Uterus (tissue), 3 donors: ENCODE measurements at regions not wholly inside any gene's neighbourhood (a gene's known extent, or its start where the extent isn't known, plus 50 kb on each side); places are given as distances from the start of the nearest gene placed in this dataset.

Experiments used
- DNase-seq, 2 donors: peaks; one replicate each; pipeline ENCODE4 v3.0.0-alpha.2; 2019 to 2020
- H3K27ac ChIP-seq, 2 donors: fragments of 200-600 bp; sonication (generic); 1 replicate in 1 of 2; 2 replicates in 1 of 2; pipeline ENCODE4 v1.5.1; 2016 to 2018
- H3K27me3 ChIP-seq, 2 donors: fragments of 200-600 bp; sonication (generic); one replicate each; pipeline ENCODE4 v1.5.1; 2018 to 2019; ENCODE audit warnings: control low read depth in 1 of 2
- H3K36me3 ChIP-seq, 2 donors: fragments of 200-600 bp; sonication (generic); one replicate each; pipeline ENCODE4 v1.5.1; 2019; ENCODE audit warnings: control low read depth in 1 of 2
- H3K4me1 ChIP-seq, 2 donors: fragments of 200-600 bp; sonication (generic); one replicate each; pipeline ENCODE4 v1.5.1; 2018 to 2019; ENCODE audit warnings: control low read depth in 1 of 2
- H3K4me3 ChIP-seq, 2 donors: fragments of 200-600 bp; sonication (generic); 1 replicate in 1 of 2; 2 replicates in 1 of 2; pipeline ENCODE4 v1.5.1; 2018 to 2019; ENCODE audit warnings: mild to moderate bottlenecking in 1 of 2
- H3K9me3 ChIP-seq, 2 donors: fragments of 200-600 bp; sonication (generic); one replicate each; pipeline ENCODE4 v1.5.1; 2019; ENCODE audit warnings: control low read depth in 1 of 2
- CTCF ChIP-seq, 4 experiments: fragments of 200-600 bp in 2 of 4; fragments of 450-650 bp in 2 of 4; sonication (generic) in 2 of 4; IDR thresholded peaks; one replicate each; pipeline ENCODE4 v1.5.1; 2016 to 2019; ENCODE audit warnings: antibody characterized with exemption in 4 of 4, mild to moderate bottlenecking in 2 of 4, moderate library complexity in 1 of 4
- POLR2A ChIP-seq, 2 donors: fragments of 450-650 bp; IDR thresholded peaks; one replicate each; pipeline ENCODE4 v1.6.1; 2016; ENCODE audit warnings: antibody characterized with exemption in 2 of 2, mild to moderate bottlenecking in 1 of 2, moderate library complexity in 1 of 2
- intact Hi-C: fragments of 100-400 bp; cut with DNase I; formaldehyde crosslinking; loops from one replicate; pipeline ENCODE4 v1.15.1; 2023; ENCODE audit warnings: low total_unique reads
- donor health status: DM: yes; HTN: yes; CAD: no.

- intact Hi-C loops = no loop called here
- TF ChIP-seq POLR2A (IDR thresholded peaks at IDR 0.05) (no peak), CTCF (IDR thresholded peaks at IDR 0.05) (no peak)
- no peak for DNase-seq
- no peak overlapping the region for H3K27ac ChIP-seq
- no peaks in the 10 kb centered on the region for H3K4me1 ChIP-seq
- H3K9me3 ChIP-seq = no peaks in the 10 kb centered on the region
- H3K4me3 ChIP-seq = no peak overlapping the region
- no peaks in the 10 kb centered on the region for H3K27me3 ChIP-seq
- H3K36me3 ChIP-seq = no peaks in the 10 kb centered on the region
Measured at GRCh38 chr7:121541457-121541856, 145.3 kb upstream of the FAM3C start.

GRCh38 chr7:121540138-121540537 is 144.0 kb upstream of the FAM3C start:
- intact Hi-C loops = no loop called here

DNA sequence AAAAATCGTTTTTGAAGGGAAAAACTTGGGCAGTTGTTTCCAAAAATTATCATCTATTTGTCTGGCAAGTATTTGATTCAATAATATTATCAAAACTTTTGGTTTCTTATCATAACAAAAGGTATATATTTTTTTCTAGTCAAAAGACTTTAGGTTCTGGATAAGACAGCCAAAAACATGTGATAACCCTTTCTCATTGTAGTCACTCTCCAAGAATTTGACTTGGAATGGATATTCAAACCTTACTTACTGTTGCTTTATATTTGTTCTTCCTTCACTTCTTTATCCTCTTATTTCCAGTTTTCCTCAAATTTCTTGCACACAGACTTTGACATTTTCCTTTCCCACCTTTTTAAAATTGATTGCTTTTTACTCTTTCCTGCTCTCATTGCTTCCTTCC is 140.9 kb upstream of the FAM3C start:
- intact Hi-C loops = no loop called here
- Histone ChIP-seq H3K27me3 (no peaks in the 10 kb centered on the region), H3K9me3 (no peaks in the 10 kb centered on the region), H3K4me1 (no peaks in the 10 kb centered on the region), H3K27ac (no peak overlapping the region), H3K36me3 (no peaks in the 10 kb centered on the region), H3K4me3 (no peak overlapping the region)
- TF ChIP-seq POLR2A (IDR thresholded peaks at IDR 0.05) = no peak
- no peak for TF ChIP-seq CTCF (IDR thresholded peaks at IDR 0.05)
- no peak for DNase-seq

More at GRCh38 chr7:121540138-121540537, 144.0 kb upstream of the FAM3C start:
- DNase-seq = no peak
- no peak overlapping the region for H3K27ac ChIP-seq
- H3K4me3 ChIP-seq = no peak overlapping the region
- no peak for TF ChIP-seq CTCF (IDR thresholded peaks at IDR 0.05)
- no peaks in the 10 kb centered on the region for H3K36me3 ChIP-seq
- H3K27me3 ChIP-seq = no peaks in the 10 kb centered on the region
- no peaks in the 10 kb centered on the region for H3K9me3 ChIP-seq
- H3K4me1 ChIP-seq = no peaks in the 10 kb centered on the region

DNA sequence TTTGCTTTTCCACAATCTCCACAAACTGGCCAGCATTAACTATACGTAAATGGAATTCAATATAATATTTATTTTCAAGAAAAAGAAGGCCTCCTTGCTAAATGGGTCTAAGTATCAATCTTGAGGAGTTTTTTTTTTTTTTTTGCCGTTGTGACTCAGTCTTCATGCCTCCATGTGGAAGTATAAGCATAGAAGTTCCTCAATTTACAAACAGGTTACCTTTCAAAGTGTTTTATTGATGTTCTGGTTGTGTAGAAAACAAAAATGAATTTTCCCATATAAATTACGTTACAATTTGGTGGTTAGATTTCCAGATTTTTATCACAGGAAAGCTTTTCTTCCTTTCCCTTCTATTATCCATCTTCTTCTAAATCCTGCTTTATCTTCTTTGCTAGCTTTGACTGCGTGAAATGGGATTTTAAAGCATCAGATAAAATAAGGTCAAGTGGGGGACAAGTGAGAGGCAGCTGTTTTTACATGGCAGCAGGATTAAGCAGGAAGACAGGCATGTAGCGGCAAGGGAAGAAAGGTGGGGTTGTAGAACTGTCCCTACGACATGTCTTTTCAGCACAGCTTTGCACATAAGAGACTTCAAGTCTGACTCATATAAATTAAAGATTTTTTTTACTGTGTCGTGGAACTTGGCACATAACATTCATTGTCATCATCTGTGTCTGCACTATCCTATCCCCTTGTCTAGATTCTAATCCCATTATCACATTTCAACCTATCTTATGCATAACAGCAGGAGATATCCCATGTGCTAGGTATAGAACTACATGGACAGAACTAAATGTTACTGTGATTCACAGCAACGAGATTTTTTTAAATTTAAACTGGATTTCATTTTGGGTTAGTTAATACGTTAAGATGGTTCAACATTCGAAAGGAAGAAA is 135.3 kb upstream of the FAM3C start:
- DNase-seq = no peak
- Histone ChIP-seq H3K4me1 (no peaks in the 10 kb centered on the region), H3K4me3 (no peak overlapping the region), H3K27me3 (no peaks in the 10 kb centered on the region), H3K27ac (no peak overlapping the region), H3K9me3 (no peaks in the 10 kb centered on the region), H3K36me3 (no peaks in the 10 kb centered on the region)
- TF ChIP-seq POLR2A (IDR thresholded peaks at IDR 0.05) (no peak), CTCF (IDR thresholded peaks at IDR 0.05) (no peak)
- intact Hi-C loops = no loop called here

DNA sequence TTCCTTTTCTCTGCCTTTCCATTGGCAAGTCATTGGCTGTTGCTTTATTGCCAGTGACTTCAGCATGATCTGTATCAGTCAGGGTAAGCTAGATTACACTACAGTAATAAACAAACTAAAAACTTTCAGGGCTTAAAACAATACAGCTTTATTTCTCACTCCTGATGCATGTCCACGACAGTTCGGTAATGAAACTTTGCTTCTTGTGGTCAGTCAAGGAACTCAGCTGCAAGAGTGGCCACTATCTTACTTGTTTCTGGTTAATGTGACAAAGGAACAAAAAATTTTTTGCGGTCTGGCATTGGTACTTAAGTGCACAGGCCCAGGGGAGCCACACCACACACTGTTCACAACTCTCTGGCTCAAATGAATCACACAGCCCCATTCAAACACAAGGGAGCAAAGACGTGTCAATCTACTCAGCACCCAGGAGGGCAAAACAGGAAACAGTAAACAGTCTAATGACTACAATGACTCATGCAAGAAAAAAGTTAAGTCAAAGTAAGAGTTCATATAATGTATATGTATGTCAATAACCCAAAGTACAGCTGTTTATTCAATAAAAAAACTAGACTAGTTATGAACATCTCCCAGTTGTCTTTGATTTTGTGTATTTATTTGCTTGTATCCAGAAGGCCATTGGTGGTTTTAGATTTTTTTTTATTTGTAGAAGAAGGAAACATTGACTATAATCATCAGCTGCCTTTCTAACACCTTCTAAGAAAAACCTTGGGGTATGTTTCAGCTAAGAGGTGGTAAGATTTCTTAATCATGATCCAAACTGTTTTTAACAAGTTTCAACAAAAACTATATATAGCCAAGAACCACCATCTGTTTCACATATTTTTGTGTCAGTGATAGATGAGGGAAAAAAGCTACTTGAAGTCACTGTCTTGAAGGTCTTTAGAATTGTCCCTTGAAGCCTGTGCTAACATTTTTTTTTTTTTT is 134.4 kb upstream of the FAM3C start:
- Histone ChIP-seq H3K27me3 (no peaks in the 10 kb centered on the region), H3K4me1 (no peaks in the 10 kb centered on the region), H3K9me3 (no peaks in the 10 kb centered on the region), H3K27ac (no peak overlapping the region), H3K4me3 (no peak overlapping the region), H3K36me3 (no peaks in the 10 kb centered on the region)
- TF ChIP-seq CTCF (IDR thresholded peaks at IDR 0.05) = no peak
- no peak for TF ChIP-seq POLR2A (IDR thresholded peaks at IDR 0.05)
- no peak for DNase-seq
- intact Hi-C loops = no loop called here
